ENCODE measurements at regions not wholly inside any gene's neighbourhood (a gene's known extent, or its start where the extent isn't known, plus 50 kb on each side); places are given as distances from the start of the nearest gene placed in this dataset.

- TF ChIP-seq CTCF (IDR thresholded peaks at IDR 0.05; ENCODE audit: poor library complexity) (no peak), EZH2 (IDR thresholded peaks at IDR 0.05; ENCODE audit: borderline replicate concordance) (no peak)
Observed at GRCh38 chr15:61657461-61657860, 402.8 kb downstream of the VPS13C start.
